ENCODE measurements at regions not wholly inside any gene's neighbourhood (a gene's known extent, or its start where the extent isn't known, plus 50 kb on each side); places are given as distances from the start of the nearest gene placed in this dataset.

GRCh38 chr16:79391395-79391794 is 209.1 kb downstream of the MAF start:
- TF ChIP-seq PCBP2 (optimal IDR thresholded peaks at IDR 0.05; ENCODE audit: low read depth, low read length, poor library complexity, severe bottlenecking) = no peak
- TF ChIP-seq ZNF569 (CRISPR knock-in tag; IDR thresholded peaks at IDR 0.05; ENCODE audit: borderline replicate concordance) = no peak
- no peak for TF ChIP-seq EP300 (IDR thresholded peaks at IDR 0.05; ENCODE audit: low read depth in 2 of 2, low read length in 2 of 2)
- TF ChIP-seq EP300 (CRISPR knock-in tag; IDR thresholded peaks at IDR 0.05; ENCODE audit: borderline replicate concordance) = no peak
